HepG2 (cell line): ENCODE measurements at regions not wholly inside any gene's neighbourhood (a gene's known extent, or its start where the extent isn't known, plus 50 kb on each side); places are given as distances from the start of the nearest gene placed in this dataset.

Source experiments
- CC2D1A ChIP-seq: sonication (generic); formaldehyde crosslinking; IDR thresholded peaks from 2 replicates; pipeline ENCODE4 v1.8.1; 2023; ENCODE audit warnings: mild to moderate bottlenecking, missing genetic modification reagents
- CREB1 ChIP-seq, 2 experiments: fragments of 450-650 bp in 1 of 2; IDR thresholded peaks; 2 replicates each; pipeline ENCODE4 v1.6.1; 2016 to 2017; ENCODE audit warnings: control low read depth in 1 of 2, mild to moderate bottlenecking in 1 of 2, missing compliant biosample characterization in 1 of 2, missing genetic modification characterization in 1 of 2
- KDM5B ChIP-seq: sonication (generic); formaldehyde crosslinking; IDR thresholded peaks from 2 replicates; pipeline ENCODE4 v1.4.0; 2020; ENCODE audit warnings: missing genetic modification reagents, mild to moderate bottlenecking, borderline replicate concordance
- NFKBIZ ChIP-seq: IDR thresholded peaks from 2 replicates; pipeline ENCODE4 v1.6.1; 2018; ENCODE audit warnings: missing genetic modification reagents, missing compliant biosample characterization
- POLR2AphosphoS5 ChIP-seq: IDR thresholded peaks from 2 replicates; pipeline ENCODE4 v1.6.1; 2012; ENCODE audit warnings: low read depth, low read length
- RCOR2 ChIP-seq: IDR thresholded peaks from 2 replicates; pipeline ENCODE4 v1.6.1; 2016; ENCODE audit warnings: missing biosample characterization, missing genetic modification reagents
- SUZ12 ChIP-seq: fragments of 150-350 bp; IDR thresholded peaks from 2 replicates; pipeline ENCODE4 v1.6.1; 2014; ENCODE audit warnings: low read depth, low read length
- TCF7L2 ChIP-seq: IDR thresholded peaks from 2 replicates; pipeline ENCODE4 v1.6.1; 2011; ENCODE audit warnings: mild to moderate bottlenecking, low read depth, low read length, moderate library complexity
- WIZ ChIP-seq: sonication (generic); formaldehyde crosslinking; IDR thresholded peaks from 2 replicates; pipeline ENCODE4 v1.5.1; 2020; ENCODE audit warnings: mild to moderate bottlenecking, missing genetic modification reagents
- ZBTB8A ChIP-seq: sonication (generic); formaldehyde crosslinking; IDR thresholded peaks from 2 replicates; pipeline ENCODE4 v1.4.0; 2020; ENCODE audit warnings: mild to moderate bottlenecking, low read depth, missing genetic modification reagents, borderline replicate concordance
- ZNF234 ChIP-seq: sonication (generic); formaldehyde crosslinking; conservative IDR thresholded peaks from 2 replicates; pipeline ENCODE4 v1.5.1; 2020; ENCODE audit warnings: mild to moderate bottlenecking, missing genetic modification reagents
- ZNF501 ChIP-seq: sonication (generic); formaldehyde crosslinking; IDR thresholded peaks from 2 replicates; pipeline ENCODE4 v1.5.1; 2020; ENCODE audit warnings: mild to moderate bottlenecking, moderate library complexity, missing genetic modification reagents
- ZNF747 ChIP-seq: sonication (generic); formaldehyde crosslinking; IDR thresholded peaks from 2 replicates; pipeline ENCODE4 v1.8.1; 2023; ENCODE audit warnings: missing genetic modification reagents, mild to moderate bottlenecking, borderline replicate concordance
- ZNF816 ChIP-seq: sonication (generic); formaldehyde crosslinking; IDR thresholded peaks from 2 replicates; pipeline ENCODE4 v1.8.0; 2022; ENCODE audit warnings: missing genetic modification reagents, mild to moderate bottlenecking, borderline replicate concordance
- TF ChIP-seq, protein P1 (sequence below): sonication (generic); formaldehyde crosslinking; IDR thresholded peaks from 2 replicates; pipeline ENCODE4 v1.5.0; 2020; ENCODE audit warnings: mild to moderate bottlenecking, missing genetic modification reagents
- TF ChIP-seq, protein P2 (sequence below): sonication (generic); formaldehyde crosslinking; IDR thresholded peaks from 2 replicates; pipeline ENCODE4 v1.5.0; 2020; ENCODE audit warnings: mild to moderate bottlenecking, missing genetic modification reagents, borderline replicate concordance
- TF ChIP-seq, protein P3 (sequence below): sonication (generic); formaldehyde crosslinking; IDR thresholded peaks from 2 replicates; pipeline ENCODE4 v1.5.0; 2020; ENCODE audit warnings: mild to moderate bottlenecking, missing genetic modification reagents

DNA sequence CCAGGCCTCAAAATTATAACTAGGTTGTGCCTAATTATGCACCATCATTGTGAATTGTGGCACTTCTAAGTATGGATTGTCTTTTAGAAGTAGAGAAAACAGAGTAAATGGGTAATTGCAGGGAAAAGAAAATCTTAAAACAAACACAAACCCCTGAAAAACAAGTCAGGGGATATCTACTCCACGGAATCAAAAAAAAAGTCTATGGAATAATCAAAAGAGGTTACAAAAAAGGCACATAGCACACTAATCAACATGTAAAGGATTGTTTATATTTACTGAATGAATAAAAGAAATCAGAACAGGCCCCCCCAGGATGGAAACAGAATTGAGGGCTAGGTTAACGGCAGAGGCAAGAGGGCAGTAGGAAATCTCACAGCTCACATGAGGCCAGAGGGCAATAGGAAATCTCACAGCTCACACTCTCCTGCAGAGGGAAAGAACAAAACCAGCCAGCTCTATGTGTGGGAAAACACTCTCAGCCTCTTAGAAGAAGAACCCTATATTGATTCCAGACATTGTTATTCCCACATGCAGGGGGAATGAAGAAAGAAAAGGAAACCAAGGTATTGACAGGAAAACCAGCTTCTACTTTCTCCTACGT lies 72.7 kb upstream of the FNDC3B start (continued):
- TF ChIP-seq SUZ12 (no peak), ZNF234 (CRISPR knock-in tag) (no peak), CC2D1A (CRISPR knock-in tag) (no peak), ZNF747 (0 out of 2 replicates have a peak, but pooled peaks have one; percentile 18), ZBTB8A (CRISPR knock-in tag) (no peak), ZNF501 (CRISPR knock-in tag) (no peak), TCF7L2 (no peak), NFKBIZ (no peak), ZNF816 (CRISPR knock-in tag) (peak; percentile 4; the same call in 1 of the 2 replicates), CREB1 (IDR thresholded peaks at IDR 0.05) (no peak), CREB1 (CRISPR knock-in tag; IDR thresholded peaks at IDR 0.05) (no peak), KDM5B (CRISPR knock-in tag) (no peak), RCOR2 (CRISPR knock-in tag) (no peak), WIZ (CRISPR knock-in tag) (no peak), POLR2AphosphoS5 (0 out of 2 replicates have a peak, but pooled peaks have one; percentile 0)
- TF ChIP-seq, protein P1, sequence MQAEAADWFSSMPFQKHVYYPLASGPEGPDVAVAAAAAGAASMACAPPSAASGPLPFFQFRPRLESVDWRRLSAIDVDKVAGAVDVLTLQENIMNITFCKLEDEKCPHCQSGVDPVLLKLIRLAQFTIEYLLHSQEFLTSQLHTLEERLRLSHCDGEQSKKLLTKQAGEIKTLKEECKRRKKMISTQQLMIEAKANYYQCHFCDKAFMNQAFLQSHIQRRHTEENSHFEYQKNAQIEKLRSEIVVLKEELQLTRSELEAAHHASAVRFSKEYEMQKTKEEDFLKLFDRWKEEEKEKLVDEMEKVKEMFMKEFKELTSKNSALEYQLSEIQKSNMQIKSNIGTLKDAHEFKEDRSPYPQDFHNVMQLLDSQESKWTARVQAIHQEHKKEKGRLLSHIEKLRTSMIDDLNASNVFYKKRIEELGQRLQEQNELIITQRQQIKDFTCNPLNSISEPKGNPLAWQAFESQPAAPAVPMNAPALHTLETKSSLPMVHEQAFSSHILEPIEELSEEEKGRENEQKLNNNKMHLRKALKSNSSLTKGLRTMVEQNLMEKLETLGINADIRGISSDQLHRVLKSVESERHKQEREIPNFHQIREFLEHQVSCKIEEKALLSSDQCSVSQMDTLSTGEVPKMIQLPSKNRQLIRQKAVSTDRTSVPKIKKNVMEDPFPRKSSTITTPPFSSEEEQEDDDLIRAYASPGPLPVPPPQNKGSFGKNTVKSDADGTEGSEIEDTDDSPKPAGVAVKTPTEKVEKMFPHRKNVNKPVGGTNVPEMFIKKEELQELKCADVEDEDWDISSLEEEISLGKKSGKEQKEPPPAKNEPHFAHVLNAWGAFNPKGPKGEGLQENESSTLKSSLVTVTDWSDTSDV = no peak
- TF ChIP-seq, protein P2, sequence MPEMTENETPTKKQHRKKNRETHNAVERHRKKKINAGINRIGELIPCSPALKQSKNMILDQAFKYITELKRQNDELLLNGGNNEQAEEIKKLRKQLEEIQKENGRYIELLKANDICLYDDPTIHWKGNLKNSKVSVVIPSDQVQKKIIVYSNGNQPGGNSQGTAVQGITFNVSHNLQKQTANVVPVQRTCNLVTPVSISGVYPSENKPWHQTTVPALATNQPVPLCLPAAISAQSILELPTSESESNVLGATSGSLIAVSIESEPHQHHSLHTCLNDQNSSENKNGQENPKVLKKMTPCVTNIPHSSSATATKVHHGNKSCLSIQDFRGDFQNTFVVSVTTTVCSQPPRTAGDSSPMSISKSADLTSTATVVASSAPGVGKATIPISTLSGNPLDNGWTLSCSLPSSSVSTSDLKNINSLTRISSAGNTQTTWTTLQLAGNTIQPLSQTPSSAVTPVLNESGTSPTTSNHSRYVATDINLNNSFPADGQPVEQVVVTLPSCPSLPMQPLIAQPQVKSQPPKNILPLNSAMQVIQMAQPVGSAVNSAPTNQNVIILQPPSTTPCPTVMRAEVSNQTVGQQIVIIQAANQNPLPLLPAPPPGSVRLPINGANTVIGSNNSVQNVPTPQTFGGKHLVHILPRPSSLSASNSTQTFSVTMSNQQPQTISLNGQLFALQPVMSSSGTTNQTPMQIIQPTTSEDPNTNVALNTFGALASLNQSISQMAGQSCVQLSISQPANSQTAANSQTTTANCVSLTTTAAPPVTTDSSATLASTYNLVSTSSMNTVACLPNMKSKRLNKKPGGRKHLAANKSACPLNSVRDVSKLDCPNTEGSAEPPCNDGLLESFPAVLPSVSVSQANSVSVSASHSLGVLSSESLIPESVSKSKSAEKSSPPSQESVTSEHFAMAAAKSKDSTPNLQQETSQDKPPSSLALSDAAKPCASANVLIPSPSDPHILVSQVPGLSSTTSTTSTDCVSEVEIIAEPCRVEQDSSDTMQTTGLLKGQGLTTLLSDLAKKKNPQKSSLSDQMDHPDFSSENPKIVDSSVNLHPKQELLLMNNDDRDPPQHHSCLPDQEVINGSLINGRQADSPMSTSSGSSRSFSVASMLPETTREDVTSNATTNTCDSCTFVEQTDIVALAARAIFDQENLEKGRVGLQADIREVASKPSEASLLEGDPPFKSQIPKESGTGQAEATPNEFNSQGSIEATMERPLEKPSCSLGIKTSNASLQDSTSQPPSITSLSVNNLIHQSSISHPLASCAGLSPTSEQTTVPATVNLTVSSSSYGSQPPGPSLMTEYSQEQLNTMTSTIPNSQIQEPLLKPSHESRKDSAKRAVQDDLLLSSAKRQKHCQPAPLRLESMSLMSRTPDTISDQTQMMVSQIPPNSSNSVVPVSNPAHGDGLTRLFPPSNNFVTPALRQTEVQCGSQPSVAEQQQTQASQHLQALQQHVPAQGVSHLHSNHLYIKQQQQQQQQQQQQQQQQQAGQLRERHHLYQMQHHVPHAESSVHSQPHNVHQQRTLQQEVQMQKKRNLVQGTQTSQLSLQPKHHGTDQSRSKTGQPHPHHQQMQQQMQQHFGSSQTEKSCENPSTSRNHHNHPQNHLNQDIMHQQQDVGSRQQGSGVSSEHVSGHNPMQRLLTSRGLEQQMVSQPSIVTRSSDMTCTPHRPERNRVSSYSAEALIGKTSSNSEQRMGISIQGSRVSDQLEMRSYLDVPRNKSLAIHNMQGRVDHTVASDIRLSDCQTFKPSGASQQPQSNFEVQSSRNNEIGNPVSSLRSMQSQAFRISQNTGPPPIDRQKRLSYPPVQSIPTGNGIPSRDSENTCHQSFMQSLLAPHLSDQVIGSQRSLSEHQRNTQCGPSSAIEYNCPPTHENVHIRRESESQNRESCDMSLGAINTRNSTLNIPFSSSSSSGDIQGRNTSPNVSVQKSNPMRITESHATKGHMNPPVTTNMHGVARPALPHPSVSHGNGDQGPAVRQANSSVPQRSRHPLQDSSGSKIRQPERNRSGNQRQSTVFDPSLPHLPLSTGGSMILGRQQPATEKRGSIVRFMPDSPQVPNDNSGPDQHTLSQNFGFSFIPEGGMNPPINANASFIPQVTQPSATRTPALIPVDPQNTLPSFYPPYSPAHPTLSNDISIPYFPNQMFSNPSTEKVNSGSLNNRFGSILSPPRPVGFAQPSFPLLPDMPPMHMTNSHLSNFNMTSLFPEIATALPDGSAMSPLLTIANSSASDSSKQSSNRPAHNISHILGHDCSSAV (CRISPR knock-in tag) = no peak
- TF ChIP-seq, protein P3, sequence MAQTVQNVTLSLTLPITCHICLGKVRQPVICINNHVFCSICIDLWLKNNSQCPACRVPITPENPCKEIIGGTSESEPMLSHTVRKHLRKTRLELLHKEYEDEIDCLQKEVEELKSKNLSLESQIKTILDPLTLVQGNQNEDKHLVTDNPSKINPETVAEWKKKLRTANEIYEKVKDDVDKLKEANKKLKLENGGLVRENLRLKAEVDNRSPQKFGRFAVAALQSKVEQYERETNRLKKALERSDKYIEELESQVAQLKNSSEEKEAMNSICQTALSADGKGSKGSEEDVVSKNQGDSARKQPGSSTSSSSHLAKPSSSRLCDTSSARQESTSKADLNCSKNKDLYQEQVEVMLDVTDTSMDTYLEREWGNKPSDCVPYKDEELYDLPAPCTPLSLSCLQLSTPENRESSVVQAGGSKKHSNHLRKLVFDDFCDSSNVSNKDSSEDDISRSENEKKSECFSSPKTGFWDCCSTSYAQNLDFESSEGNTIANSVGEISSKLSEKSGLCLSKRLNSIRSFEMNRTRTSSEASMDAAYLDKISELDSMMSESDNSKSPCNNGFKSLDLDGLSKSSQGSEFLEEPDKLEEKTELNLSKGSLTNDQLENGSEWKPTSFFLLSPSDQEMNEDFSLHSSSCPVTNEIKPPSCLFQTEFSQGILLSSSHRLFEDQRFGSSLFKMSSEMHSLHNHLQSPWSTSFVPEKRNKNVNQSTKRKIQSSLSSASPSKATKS = no peak
